Prostate gland (tissue), 2 donors: ENCODE measurements at regions not wholly inside any gene's neighbourhood (a gene's known extent, or its start where the extent isn't known, plus 50 kb on each side); places are given as distances from the start of the nearest gene placed in this dataset.
"Not testable (repeated sequence)": the region's sequence is repeated elsewhere in the genome, so short reads cannot be mapped to it uniquely, and the experiment has no call there.

Experiments
- DNase-seq: peaks from one replicate; pipeline ENCODE4 v3.0.0-alpha.2; 2019; ENCODE audit warnings: low spot score
- H3K27ac ChIP-seq, 2 donors: fragments of 200-600 bp; sonication (generic); 2 replicates each; pipeline ENCODE4 v1.5.1; 2017 to 2019
- H3K27me3 ChIP-seq: fragments of 200-600 bp; sonication (generic); replicated peaks from 2 replicates; pipeline ENCODE4 v1.5.1; 2019; ENCODE audit not compliant: insufficient read depth
- H3K36me3 ChIP-seq, 2 donors: fragments of 200-600 bp; sonication (generic); 1 replicate in 1 of 2; 2 replicates in 1 of 2; pipeline versions ENCODE4 v1.5.1 to v1.8.1; 2017 to 2019
- H3K4me1 ChIP-seq: fragments of 200-600 bp; sonication (generic); replicated peaks from 2 replicates; pipeline ENCODE4 v1.5.1; 2019
- H3K4me3 ChIP-seq, 2 donors: fragments of 200-600 bp; sonication (generic); 2 replicates each; pipeline ENCODE4 v1.5.1; 2017 to 2019
- H3K9me3 ChIP-seq: fragments of 200-600 bp; sonication (generic); 2 replicates; pipeline ENCODE4 v1.5.1; 2017
- CTCF ChIP-seq, 4 experiments: fragments of 200-600 bp in 2 of 4; fragments of 450-650 bp in 2 of 4; sonication (generic) in 2 of 4; IDR thresholded peaks; 1 replicate in 3 of 4; 2 replicates in 1 of 4; pipeline ENCODE4 v1.5.1; 2016 to 2019; ENCODE audit warnings: antibody characterized with exemption in 4 of 4, mild to moderate bottlenecking in 2 of 4, moderate library complexity in 2 of 4
- POLR2A ChIP-seq: fragments of 450-650 bp; IDR thresholded peaks from one replicate; pipeline ENCODE4 v1.6.1; 2016; ENCODE audit warnings: antibody characterized with exemption, mild to moderate bottlenecking
- POLR2AphosphoS5 ChIP-seq: sonication (generic); formaldehyde crosslinking; IDR thresholded peaks from one replicate; pipeline ENCODE4 v1.6.1; 2017; ENCODE audit warnings: antibody characterized with exemption
- whole genome bisulfite sequencing: methylation state at CpG from one replicate; pipeline ENCODE4 v1.1.5; 2018; 5-methylcytosine and 5-hydroxymethylcytosine counted together
- intact Hi-C: fragments of 100-400 bp; cut with DNase I; formaldehyde crosslinking; loops from one replicate; pipeline ENCODE4 v1.14.2; 2022

GRCh38 chr5:167294882-167295680 is 996.4 kb upstream of the WWC1 start:
- H3K36me3 ChIP-seq: no peaks in the 10 kb centered on the region
- peak; percentile 8 for TF ChIP-seq POLR2AphosphoS5
- no peak for TF ChIP-seq POLR2A
- DNase-seq: no peak

GRCh38 chr5:167295681-167296005 is 995.8 kb upstream of the WWC1 start:
- Histone ChIP-seq H3K4me3 (no peak overlapping the region), H3K27me3 (no peaks in the 10 kb centered on the region), H3K4me1 (no peaks in the 10 kb centered on the region), H3K9me3 (no peaks in the 10 kb centered on the region), H3K27ac (no peak overlapping the region), H3K36me3 (no peaks in the 10 kb centered on the region)
- TF ChIP-seq POLR2A (no peak), POLR2AphosphoS5 (no peak), CTCF (IDR thresholded peaks at IDR 0.05) (no peak)
- no peak for DNase-seq
- 93% methylated on average over 2 of the region's 2 CpGs for WGBS
- intact Hi-C loops: no loop called here

More at GRCh38 chr5:167294882-167295680, 996.4 kb upstream of the WWC1 start:
- WGBS: 65% methylated on average over 3 of the region's 3 CpGs
- intact Hi-C loops: no loop called here
- H3K27me3 ChIP-seq: no peaks in the 10 kb centered on the region
- no peaks in the 10 kb centered on the region for H3K9me3 ChIP-seq
- no peak overlapping the region for H3K27ac ChIP-seq
- no peak overlapping the region for H3K4me3 ChIP-seq
- no peaks in the 10 kb centered on the region for H3K4me1 ChIP-seq

GRCh38 chr5:167296066-167296465 is 995.4 kb upstream of the WWC1 start:
- intact Hi-C loops: no loop called here
- no peak overlapping the region for H3K4me3 ChIP-seq
- no peaks in the 10 kb centered on the region for H3K4me1 ChIP-seq
- TF ChIP-seq POLR2A: no peak
- H3K27me3 ChIP-seq: no peaks in the 10 kb centered on the region
- no peak for DNase-seq
- H3K36me3 ChIP-seq: no peaks in the 10 kb centered on the region
- H3K9me3 ChIP-seq: no peaks in the 10 kb centered on the region
- 67% methylated on average over 5 of the region's 5 CpGs for WGBS
- no peak overlapping the region for H3K27ac ChIP-seq

GRCh38 chr5:167296661-167297060 is 994.8 kb upstream of the WWC1 start:
- Histone ChIP-seq H3K4me1 (no peaks in the 10 kb centered on the region), H3K4me3 (no peak overlapping the region), H3K36me3 (no peaks in the 10 kb centered on the region), H3K27me3 (no peaks in the 10 kb centered on the region), H3K9me3 (no peaks in the 10 kb centered on the region), H3K27ac (no peak overlapping the region)
- no peak for TF ChIP-seq POLR2A
- TF ChIP-seq POLR2AphosphoS5: no peak
- no peak for TF ChIP-seq CTCF (IDR thresholded peaks at IDR 0.05)
- intact Hi-C loops: no loop called here
- 90% methylated on average over 1 of the region's 1 CpG for WGBS
- no peak for DNase-seq

- H3K27me3 ChIP-seq, DNase-seq, H3K9me3 ChIP-seq, H3K4me1 ChIP-seq, H3K36me3 ChIP-seq, H3K4me3 ChIP-seq, intact Hi-C loops, H3K27ac ChIP-seq: not testable (repeated sequence)
- WGBS: 85% methylated on average over 7 of the region's 7 CpGs
These were observed 991.6 kb upstream of the WWC1 start for GRCh38 chr5:167299861-167300260.

GRCh38 chr5:167303582-167303981 is 987.9 kb upstream of the WWC1 start:
- no peak overlapping the region for H3K4me3 ChIP-seq
- no peaks in the 10 kb centered on the region for H3K9me3 ChIP-seq
- no peaks in the 10 kb centered on the region for H3K27me3 ChIP-seq
- H3K4me1 ChIP-seq: no peaks in the 10 kb centered on the region
- DNase-seq: no peak
- 87% methylated on average over 3 of the region's 3 CpGs for WGBS
- TF ChIP-seq POLR2A (no peak), CTCF (IDR thresholded peaks at IDR 0.05) (no peak), POLR2AphosphoS5 (no peak)
- intact Hi-C loops: no loop called here
- H3K27ac ChIP-seq: no peak overlapping the region
- no peaks in the 10 kb centered on the region for H3K36me3 ChIP-seq
